Kidney (tissue), 13 donors: ENCODE measurements at regions not wholly inside any gene's neighbourhood (a gene's known extent, or its start where the extent isn't known, plus 50 kb on each side); places are given as distances from the start of the nearest gene placed in this dataset.

Source experiments
- DNase-seq, 5 donors: peaks; one replicate each; pipeline ENCODE4 v3.0.0-alpha.2; 2013 to 2020
- FAIRE-seq: peaks from 2 replicates; lab custom pipeline; 2012; peaks lifted over from hg19 to GRCh38; lab: Jason Lieb, UNC
- H3K27ac ChIP-seq, 2 donors: one replicate each; pipeline ENCODE4 v1.7.0; 2013; ENCODE audit warnings: low read depth in 2 of 2, low read length in 2 of 2, inconsistent platforms in 1 of 2
- H3K27me3 ChIP-seq: one replicate; pipeline ENCODE4 v1.7.1; 2013; ENCODE audit warnings: low read length, inconsistent platforms; ENCODE audit not compliant: control insufficient read depth, insufficient read depth
- H3K36me3 ChIP-seq, 3 donors: one replicate each; pipeline versions ENCODE4 v1.7.0 to v1.7.1; 2013; ENCODE audit warnings: low read length in 3 of 3, control low read depth in 1 of 3, inconsistent platforms in 1 of 3; ENCODE audit not compliant: insufficient read depth in 3 of 3, control insufficient read depth in 2 of 3
- H3K4me1 ChIP-seq, 3 donors: one replicate each; pipeline versions ENCODE4 v1.7.0 to v1.7.1; 2013; ENCODE audit warnings: low read length in 3 of 3, inconsistent platforms in 1 of 3, low read depth in 1 of 3; ENCODE audit not compliant: control insufficient read depth in 2 of 3, insufficient read depth in 2 of 3
- H3K4me3 ChIP-seq, 3 donors: one replicate each; pipeline versions ENCODE4 v1.7.0 to v1.8.1; 2013; ENCODE audit warnings: low read length in 3 of 3, control low read depth in 1 of 3, inconsistent platforms in 1 of 3
- H3K9ac ChIP-seq, 3 donors: one replicate each; pipeline versions ENCODE4 v1.7.0 to v1.7.1; 2013; ENCODE audit warnings: low read length in 3 of 3, control low read depth in 1 of 3, inconsistent platforms in 1 of 3
- H3K9me3 ChIP-seq, 3 donors: one replicate each; pipeline versions ENCODE4 v1.7.0 to v1.7.1; 2013; ENCODE audit warnings: low read length in 3 of 3, control low read depth in 1 of 3, inconsistent platforms in 1 of 3; ENCODE audit not compliant: control insufficient read depth in 2 of 3, insufficient read depth in 1 of 3
- CTCF ChIP-seq: IDR thresholded peaks from 3 replicates; pipeline ENCODE4 v1.5.1; 2012; ENCODE audit warnings: mild to moderate bottlenecking, moderate library complexity, borderline replicate concordance; ENCODE audit not compliant: insufficient read depth; ENCODE audit errors: extremely low read depth
- intact Hi-C: fragments of 100-400 bp; cut with DNase I; formaldehyde crosslinking; loops from one replicate; pipeline ENCODE4 v1.11.1; 2022
- donor health status: control.
- donor health status: control.
- donor health status: control.
- donor health status: control.
- donor health status: control.
- donor health status: DM: yes; HTN: yes; CAD: no.
- donor health status: Normal renal cell carcinoma (clear cell type).

- Histone ChIP-seq H3K27me3 (no peaks in the 10 kb centered on the region), H3K4me3 (no peak overlapping the region), H3K36me3 (no peaks in the 10 kb centered on the region), H3K9me3 (no peaks in the 10 kb centered on the region), H3K9ac (no peak overlapping the region), H3K27ac (no peak overlapping the region), H3K4me1 (no peaks in the 10 kb centered on the region)
- intact Hi-C loops = no loop called here
- no peak for FAIRE-seq
- no peak for TF ChIP-seq CTCF
- no peak for DNase-seq
Observed at GRCh38 chr2:107285621-107286299, 399.8 kb upstream of the ST6GAL2 start.

- Histone ChIP-seq H3K9ac (no peak overlapping the region), H3K9me3 (no peaks in the 10 kb centered on the region), H3K4me3 (no peak overlapping the region), H3K27ac (no peak overlapping the region), H3K36me3 (no peaks in the 10 kb centered on the region), H3K4me1 (no peaks in the 10 kb centered on the region), H3K27me3 (no peaks in the 10 kb centered on the region)
- DNase-seq (no peak), FAIRE-seq (no peak)
- intact Hi-C loops = no loop called here
- TF ChIP-seq CTCF = no peak
Observed at GRCh38 chr2:107290041-107290440, 404.1 kb upstream of the ST6GAL2 start.

GRCh38 chr2:107303964-107304363 is 418.0 kb upstream of the ST6GAL2 start:
- no peaks in the 10 kb centered on the region for H3K9me3 ChIP-seq
- TF ChIP-seq CTCF = no peak
- H3K36me3 ChIP-seq = no peaks in the 10 kb centered on the region
- no peaks in the 10 kb centered on the region for H3K27me3 ChIP-seq
- H3K27ac ChIP-seq = no peak overlapping the region
- H3K4me3 ChIP-seq = no peak overlapping the region
- no peak overlapping the region for H3K9ac ChIP-seq
- no peak for DNase-seq
- FAIRE-seq = no peak
- intact Hi-C loops = no loop called here
- H3K4me1 ChIP-seq = no peaks in the 10 kb centered on the region

GRCh38 chr2:107305966-107306365 is 420.0 kb upstream of the ST6GAL2 start:
- DNase-seq (no peak), FAIRE-seq (no peak)
- intact Hi-C loops = no loop called here
- no peaks in the 10 kb centered on the region for H3K36me3 ChIP-seq
- TF ChIP-seq CTCF = no peak
- no peak overlapping the region for H3K4me3 ChIP-seq
- no peak overlapping the region for H3K9ac ChIP-seq
- H3K27me3 ChIP-seq = no peaks in the 10 kb centered on the region
- H3K9me3 ChIP-seq = no peaks in the 10 kb centered on the region
- H3K27ac ChIP-seq = no peak overlapping the region
- no peaks in the 10 kb centered on the region for H3K4me1 ChIP-seq
